ENCODE measurements at regions not wholly inside any gene's neighbourhood (a gene's known extent, or its start where the extent isn't known, plus 50 kb on each side); places are given as distances from the start of the nearest gene placed in this dataset.

DNA sequence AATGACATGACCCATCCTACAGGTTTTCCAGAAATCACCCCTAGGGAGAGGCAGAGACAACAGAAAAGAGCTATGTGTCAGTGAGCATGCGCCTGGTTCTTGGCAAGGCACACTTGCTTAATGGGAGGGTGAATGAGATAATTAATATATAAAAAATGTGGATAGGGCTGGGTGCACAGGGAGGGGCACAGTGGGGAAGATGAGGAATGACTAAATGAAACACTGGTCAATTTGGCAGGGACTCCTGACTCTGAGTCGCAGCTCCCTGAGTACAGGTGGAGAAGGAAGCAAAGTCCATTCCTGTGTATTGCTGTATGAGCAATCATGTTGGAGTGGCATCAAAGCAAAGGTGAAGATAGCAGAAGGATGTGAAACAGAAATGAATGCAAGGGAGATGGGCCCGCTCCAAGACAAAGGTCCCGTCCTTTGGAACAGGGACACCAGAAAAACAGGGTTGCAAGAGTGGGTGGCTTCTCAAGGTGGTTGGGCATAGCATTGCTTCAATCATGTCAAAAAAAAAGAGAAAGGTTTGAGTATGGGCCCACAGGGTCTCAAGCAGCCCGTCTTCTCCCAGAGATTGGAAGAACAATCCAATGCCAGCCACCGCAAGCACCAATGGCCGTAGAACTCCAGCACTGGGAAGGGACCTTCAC, 278.4 kb upstream of the AGTR2 start:
- Histone ChIP-seq H3K27ac (peak overlapping the region in 1 of 3 donors; percentile 64), H3K4me1 (peaks cover 0 to 10% of the 10 kb centered on the region in 2 donors), H3K36me3 (no peaks in the 10 kb centered on the region), H3K9me3 (no peaks in the 10 kb centered on the region), H3K27me3 (no peaks in the 10 kb centered on the region), H3K4me3 (replicated peaks in 1 of 3) (no peak overlapping the region)
- peak in 1 of 2 donors; percentile 13 for DNase-seq
- intact Hi-C loops (cut with DNase I): no loop called here
- TF ChIP-seq, protein P1, sequence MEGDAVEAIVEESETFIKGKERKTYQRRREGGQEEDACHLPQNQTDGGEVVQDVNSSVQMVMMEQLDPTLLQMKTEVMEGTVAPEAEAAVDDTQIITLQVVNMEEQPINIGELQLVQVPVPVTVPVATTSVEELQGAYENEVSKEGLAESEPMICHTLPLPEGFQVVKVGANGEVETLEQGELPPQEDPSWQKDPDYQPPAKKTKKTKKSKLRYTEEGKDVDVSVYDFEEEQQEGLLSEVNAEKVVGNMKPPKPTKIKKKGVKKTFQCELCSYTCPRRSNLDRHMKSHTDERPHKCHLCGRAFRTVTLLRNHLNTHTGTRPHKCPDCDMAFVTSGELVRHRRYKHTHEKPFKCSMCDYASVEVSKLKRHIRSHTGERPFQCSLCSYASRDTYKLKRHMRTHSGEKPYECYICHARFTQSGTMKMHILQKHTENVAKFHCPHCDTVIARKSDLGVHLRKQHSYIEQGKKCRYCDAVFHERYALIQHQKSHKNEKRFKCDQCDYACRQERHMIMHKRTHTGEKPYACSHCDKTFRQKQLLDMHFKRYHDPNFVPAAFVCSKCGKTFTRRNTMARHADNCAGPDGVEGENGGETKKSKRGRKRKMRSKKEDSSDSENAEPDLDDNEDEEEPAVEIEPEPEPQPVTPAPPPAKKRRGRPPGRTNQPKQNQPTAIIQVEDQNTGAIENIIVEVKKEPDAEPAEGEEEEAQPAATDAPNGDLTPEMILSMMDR (IDR thresholded peaks at IDR 0.05): no peak
- 85 to 90% methylated on average over 6 to 7 of the region's 7 CpGs for WGBS, 2 donors

DNA sequence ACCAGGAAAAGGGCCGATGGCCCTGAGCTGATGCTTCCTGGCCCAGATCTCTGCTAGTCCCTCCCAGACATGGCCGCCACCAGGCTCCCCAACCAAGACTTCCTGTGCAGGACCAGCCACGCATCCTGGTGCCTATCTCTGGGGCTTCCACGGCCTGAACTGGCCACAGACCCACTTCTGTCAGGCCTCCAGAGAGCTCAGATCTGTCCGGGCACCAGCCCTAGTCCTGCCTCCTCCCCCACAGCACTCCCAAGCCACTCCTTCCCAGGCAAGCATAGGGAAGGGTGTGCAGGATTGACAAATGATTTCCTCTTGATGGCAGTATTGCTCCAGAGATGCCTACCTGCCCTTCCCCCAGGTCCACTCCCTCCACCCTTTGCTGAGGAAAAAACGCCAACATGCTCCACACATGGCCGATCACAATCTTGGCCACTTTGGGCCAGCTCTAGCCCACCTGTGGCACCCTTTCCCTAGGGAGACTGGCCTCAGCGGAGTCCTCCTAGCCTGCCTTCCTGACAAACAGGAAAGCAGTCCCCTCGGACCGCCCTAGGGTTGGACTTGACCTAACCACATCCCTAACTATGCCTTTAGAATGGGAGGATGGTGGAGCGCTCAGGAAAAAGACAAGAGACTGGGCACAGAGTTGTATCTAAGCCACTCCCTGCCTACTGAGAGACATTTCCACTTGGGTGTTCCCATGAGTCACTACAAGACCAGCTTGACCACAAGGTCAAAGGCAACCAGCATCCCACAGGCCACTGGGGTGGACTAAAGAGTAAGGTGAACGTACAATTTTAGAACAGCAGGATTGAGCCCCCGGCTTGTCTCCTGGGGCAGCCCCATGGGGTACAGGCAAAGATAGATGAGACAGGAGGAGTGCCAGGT, 277.5 kb upstream of the AGTR2 start:
- H3K27me3 ChIP-seq: no peaks in the 10 kb centered on the region
- peak overlapping the region in 1 of 3 donors; percentile 14 for H3K4me3 ChIP-seq (replicated peaks in 1 of 3)
- 64 to 69% methylated on average over 4 to 11 of the region's 13 CpGs for WGBS, 2 donors
- H3K4me1 ChIP-seq: peaks cover 0 to 10% of the 10 kb centered on the region in 2 donors
- intact Hi-C loops (cut with DNase I): no loop called here
- DNase-seq: peak; percentile 3 to 61
- no peaks in the 10 kb centered on the region for H3K36me3 ChIP-seq
- H3K9me3 ChIP-seq: no peaks in the 10 kb centered on the region
- peak overlapping the region; percentile 7 to 64 (median 59) for H3K27ac ChIP-seq
- TF ChIP-seq, protein P1 (IDR thresholded peaks at IDR 0.05): peak in 4 of 6 experiments; percentile 42 to 91 (median 86)
- no peak for TF ChIP-seq POLR2A (IDR thresholded peaks at IDR 0.05)

DNA sequence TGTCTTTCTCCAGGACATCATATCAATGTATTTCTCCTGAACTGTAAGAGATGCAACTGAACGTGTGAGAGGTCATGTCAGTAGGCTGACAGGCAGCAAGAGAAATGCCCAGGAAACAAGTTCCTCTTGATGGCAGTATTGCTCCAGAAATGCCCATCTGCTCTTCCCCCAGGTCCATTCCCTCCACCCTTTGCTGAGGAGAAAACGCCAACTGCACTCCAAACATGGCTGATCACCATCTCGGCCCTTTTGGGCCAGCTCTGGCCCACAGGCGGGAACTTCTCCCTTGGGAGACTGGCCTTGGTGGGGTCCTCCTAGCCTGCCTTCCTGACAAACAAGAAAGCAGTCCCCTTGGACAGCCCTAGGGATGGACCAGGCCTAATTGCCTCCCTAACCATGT, 276.5 kb upstream of the AGTR2 start:
- intact Hi-C loops (cut with DNase I): no loop called here

DNA sequence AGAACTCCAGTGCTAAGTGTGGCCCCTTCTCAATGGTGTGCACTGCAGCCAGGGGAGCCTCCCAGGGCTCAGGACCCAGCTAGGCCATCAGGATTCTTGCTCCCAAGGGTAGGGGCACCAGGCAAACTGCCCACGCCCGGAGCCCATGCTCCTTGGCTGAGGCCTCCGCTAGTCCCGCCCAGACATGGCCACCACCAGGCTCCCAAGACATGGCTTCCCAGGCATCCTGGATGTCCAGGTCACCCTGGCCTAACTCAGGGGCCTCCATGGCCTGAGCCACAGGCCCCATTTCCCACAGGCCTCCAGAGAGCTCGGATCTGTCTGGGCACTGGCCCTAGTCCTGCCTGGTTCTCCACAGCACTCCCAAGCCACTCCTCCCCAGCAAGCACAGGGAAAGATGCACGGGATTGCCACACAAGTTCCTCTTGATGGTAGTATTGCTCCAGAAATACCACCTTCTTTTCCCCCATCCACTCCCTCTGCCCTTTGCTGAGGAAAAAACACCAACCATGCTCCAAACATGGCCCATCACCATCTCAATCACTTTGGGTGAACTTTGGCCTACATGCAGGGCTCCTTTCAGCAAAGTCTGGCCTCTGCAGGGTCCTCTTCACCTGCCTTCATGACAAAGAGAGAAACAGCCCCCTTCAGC, 274.7 kb upstream of the AGTR2 start:
- no peaks in the 10 kb centered on the region for H3K27me3 ChIP-seq
- H3K27ac ChIP-seq: no peak overlapping the region
- no peak for DNase-seq
- no peak overlapping the region for H3K4me3 ChIP-seq (replicated peaks in 1 of 3)
- 37 to 94% methylated on average over 2 of the region's 6 CpGs for WGBS, 2 donors
- peaks cover 0 to 10% of the 10 kb centered on the region in 2 donors for H3K4me1 ChIP-seq
- intact Hi-C loops (cut with DNase I): no loop called here
- H3K36me3 ChIP-seq: no peaks in the 10 kb centered on the region
- TF ChIP-seq, protein P1 (IDR thresholded peaks at IDR 0.05): no peak
- TF ChIP-seq POLR2A (IDR thresholded peaks at IDR 0.05): no peak
- no peaks in the 10 kb centered on the region for H3K9me3 ChIP-seq

More for the DNA sequence above, 276.5 kb upstream of the AGTR2 start:
- peak in 1 of 2 donors; percentile 7 for DNase-seq
- H3K4me3 ChIP-seq (replicated peaks in 1 of 3): no peak overlapping the region
- H3K27ac ChIP-seq: no peak overlapping the region
- no peaks in the 10 kb centered on the region for H3K27me3 ChIP-seq
- H3K9me3 ChIP-seq: no peaks in the 10 kb centered on the region
- TF ChIP-seq, protein P1 (IDR thresholded peaks at IDR 0.05): peak in 3 of 6 experiments; percentile 26 to 39 (median 34)
- no peak for TF ChIP-seq POLR2A (IDR thresholded peaks at IDR 0.05)
- no peaks in the 10 kb centered on the region for H3K36me3 ChIP-seq
- 56 to 74% methylated on average over 2 to 4 of the region's 4 CpGs for WGBS, 2 donors
- H3K4me1 ChIP-seq: peaks cover 0 to 10% of the 10 kb centered on the region in 2 donors
